HG03175 (cell line): ENCODE measurements at regions not wholly inside any gene's neighbourhood (a gene's known extent, or its start where the extent isn't known, plus 50 kb on each side); places are given as distances from the start of the nearest gene placed in this dataset.
A peak's percentile ranks its signal among the peaks of the same experiment; 100 is the strongest.
"Not testable (repeated sequence)": the region's sequence is repeated elsewhere in the genome, so short reads cannot be mapped to it uniquely, and the experiment has no call there.

ENCODE experiments used
- ATAC-seq: cut with Tn5 transposase; IDR thresholded peaks from one replicate; pipeline ENCODE4 v1.9.1; 2021; ENCODE audit warnings: mild to moderate bottlenecking, moderate library complexity; ENCODE audit not compliant: unreplicated experiment

GRCh38 chr3:147240581-147240980 is 165.8 kb downstream of the ZIC4 start:
- no peak for ATAC-seq

DNA sequence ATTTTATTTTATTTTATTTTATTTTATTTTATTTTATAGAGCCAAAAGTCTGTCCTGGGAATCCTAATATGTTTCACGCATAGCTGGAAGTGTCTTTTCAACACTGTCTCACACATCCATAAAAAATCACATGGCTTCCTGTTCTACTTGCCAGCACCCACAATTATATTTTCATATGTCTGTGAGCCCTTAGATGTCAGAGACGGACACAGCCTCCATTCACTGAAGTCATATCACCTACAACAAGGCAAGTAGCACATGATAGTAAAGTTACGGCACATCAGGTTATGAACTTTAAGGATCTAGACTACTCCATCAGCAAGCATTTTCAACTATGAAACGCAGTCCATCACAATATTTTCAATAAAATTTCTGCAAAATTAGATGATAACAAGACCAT is 168.4 kb downstream of the ZIC4 start:
- ATAC-seq = no peak

- ATAC-seq = not testable (repeated sequence)
Measured at GRCh38 chr3:147231980-147232379, 174.4 kb downstream of the ZIC4 start.

DNA sequence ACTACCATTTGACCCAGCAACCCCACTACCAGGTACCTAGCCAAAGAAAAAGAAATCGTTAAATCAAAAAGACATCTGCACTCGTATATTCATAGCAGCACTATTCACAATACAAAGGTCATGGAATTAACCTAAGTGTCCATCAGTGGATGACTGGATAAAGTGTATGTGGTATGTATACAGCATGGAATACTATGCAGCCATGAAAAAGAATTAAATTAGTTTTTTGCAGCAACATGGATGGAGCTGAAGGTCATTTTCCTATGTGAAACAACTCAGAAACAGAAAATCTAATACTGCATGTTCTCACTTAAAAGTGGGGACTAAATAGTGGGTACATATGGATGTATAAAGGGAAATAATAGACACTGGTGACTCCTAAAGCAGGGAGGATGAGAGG is 175.2 kb downstream of the ZIC4 start:
- ATAC-seq = no peak

- ATAC-seq = no peak
Measured at GRCh38 chr3:147222291-147222690, 184.1 kb downstream of the ZIC4 start.

DNA sequence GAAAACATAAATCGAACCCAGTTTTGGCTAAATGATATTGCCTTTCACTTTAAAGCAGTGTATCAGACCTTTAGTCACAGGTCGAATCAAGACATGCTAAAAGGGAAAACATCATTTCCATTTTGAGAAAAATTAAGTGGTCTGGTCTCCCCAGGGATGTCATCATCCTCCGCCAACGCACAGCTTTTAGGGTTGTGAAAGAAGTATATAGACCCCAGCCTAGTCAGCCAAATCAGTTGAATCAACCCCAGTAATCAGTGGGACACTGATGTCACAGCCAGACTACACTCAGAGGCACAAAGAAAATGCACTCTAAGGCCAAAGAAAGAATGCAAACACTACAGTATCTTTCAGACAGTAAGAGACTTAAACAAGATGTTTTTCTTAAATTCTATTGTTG is 187.4 kb downstream of the ZIC4 start:
- ATAC-seq = no peak

DNA sequence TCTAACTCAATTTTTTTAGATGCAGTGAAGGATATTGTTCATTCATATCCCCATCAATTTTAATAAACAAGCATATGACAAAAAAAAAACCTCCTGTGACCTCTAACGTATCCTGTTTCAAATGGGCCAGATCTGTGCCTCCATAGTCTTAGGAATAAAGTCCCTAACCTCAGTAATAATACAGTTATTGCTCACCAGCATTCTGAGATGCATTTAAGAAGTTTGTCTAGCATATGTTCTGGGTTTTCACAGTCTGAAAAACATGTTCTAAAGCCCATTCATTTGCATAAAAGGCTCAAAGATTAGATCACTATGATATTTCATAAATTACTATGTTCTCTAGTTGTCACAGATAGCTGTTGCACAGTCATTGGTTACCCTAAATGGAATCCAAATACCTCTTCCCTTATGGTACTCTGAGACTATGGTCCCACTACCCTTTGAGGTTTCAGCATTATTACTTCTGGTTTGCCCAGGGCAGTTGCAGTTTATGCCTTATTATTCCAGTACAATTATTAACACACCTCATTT is 190.1 kb downstream of the ZIC4 start:
- no peak for ATAC-seq

GRCh38 chr3:147215660-147216059 is 190.7 kb downstream of the ZIC4 start:
- ATAC-seq = no peak

DNA sequence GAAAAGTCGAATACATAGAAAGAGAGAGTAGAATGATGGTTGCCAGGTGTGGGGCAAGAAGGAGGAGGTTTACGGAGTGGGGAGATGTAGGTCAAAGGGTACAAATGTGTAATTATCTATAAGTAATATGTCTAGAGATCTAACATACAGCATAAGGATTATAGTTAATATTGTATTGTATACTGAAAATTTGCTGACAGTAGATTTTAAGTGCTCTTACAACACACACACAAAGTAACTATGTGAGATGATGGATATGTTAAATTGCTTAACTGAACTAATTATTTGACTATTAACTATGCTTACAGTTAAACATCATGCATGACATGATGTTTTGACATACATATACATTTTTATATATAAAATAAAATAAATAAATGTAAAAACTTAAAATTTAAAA is 192.7 kb downstream of the ZIC4 start:
- ATAC-seq = no peak

GRCh38 chr3:147210676-147211075 is 195.7 kb downstream of the ZIC4 start:
- ATAC-seq = no peak

DNA sequence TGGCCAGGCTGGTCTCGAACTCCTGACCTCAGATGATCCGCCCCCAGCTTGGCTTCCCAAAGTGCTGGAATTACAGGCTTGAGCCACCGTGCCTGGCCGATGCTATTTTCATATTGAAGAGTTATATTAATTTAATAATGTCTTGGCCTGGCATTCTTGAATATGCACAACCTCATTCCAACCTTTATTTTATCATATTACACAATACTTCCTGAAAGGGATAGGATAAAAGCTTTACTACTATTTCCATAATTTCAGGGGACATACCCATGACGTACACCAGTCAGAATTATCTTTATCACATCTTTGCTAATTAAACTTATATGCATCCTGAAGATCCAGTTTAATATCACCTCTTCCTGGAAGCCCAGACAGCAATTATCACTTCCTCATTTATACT is 205.3 kb downstream of the ZIC4 start:
- no peak for ATAC-seq

DNA sequence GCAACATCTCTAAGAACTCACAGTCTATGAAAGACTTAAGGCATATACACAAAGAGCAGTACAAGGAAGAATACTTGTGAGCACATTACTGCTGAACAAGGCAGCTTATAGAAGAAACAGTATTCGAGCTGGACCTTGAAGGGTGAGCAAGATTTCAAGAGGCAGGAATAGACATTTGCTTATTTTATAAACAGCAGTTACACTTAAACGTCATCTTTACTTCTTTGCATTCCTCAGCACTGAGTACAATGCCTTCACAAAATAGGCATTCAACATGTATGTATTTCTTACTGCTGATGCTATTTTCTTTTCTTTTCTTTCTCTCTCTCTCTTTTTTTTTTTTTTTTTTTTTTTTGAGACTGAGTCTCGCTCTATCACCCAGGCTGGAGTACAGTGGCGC is 205.8 kb downstream of the ZIC4 start:
- ATAC-seq = no peak

DNA sequence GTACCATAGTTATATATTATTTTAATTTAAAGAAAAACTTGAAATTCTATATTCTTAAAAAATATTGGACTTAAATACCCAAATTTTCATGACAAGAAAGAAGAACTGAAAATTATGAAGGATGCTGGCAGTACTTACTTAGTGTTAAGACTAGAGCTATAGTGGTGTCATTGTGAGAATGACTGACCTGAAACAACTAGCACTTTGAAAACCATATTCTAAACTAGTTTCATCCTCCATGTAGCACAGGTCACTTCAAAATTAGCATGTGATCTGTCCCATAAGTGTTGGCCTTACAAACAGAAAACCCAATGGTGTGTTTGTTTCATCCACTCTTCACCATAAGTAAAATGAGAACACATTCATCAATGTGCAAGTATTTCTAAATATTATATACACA is 208.6 kb downstream of the ZIC4 start:
- ATAC-seq = no peak

DNA sequence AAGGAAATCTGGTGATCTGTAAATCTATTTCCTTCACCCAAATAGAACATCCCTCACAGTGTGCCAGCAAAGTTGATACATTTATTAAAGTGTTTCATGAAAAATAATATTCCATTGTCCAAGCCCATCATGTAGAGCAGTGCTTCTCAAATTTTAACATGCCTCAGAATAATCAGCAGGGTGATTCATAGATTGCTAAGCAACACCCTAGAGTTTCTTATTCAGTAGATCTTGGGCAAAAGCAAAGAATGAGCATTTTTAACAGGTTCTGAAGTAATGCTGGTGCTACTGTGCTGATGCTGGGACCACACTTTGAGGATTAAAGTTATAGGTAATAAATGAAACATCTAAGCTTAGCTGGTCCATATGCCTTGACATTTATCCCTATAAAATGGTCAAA is 210.5 kb downstream of the ZIC4 start:
- ATAC-seq = no peak

- ATAC-seq = peak; percentile 75
Measured at GRCh38 chr3:147191795-147192385, 214.5 kb downstream of the ZIC4 start.

GRCh38 chr3:147189016-147189415 is 217.3 kb downstream of the ZIC4 start:
- ATAC-seq = no peak

- no peak for ATAC-seq
Measured at GRCh38 chr3:147187687-147188086, 218.7 kb downstream of the ZIC4 start.

DNA sequence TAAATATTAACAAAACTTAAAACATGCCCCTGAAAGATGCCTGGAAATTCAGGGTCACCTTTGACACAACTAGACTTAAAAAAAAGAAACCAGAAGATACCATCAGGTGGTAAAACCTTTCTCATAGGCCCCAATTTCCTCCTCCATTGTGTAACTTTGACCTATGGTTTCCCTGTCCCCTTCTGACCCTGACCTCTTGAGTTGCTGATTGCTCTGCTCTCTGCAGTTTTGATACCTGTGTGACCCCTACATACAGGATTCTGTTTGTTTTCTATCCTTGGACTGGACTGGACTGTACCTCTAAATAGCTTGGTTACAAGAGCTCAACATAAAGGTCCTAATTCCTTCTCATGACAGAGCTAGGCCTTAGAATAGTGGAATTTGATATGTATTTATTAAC is 220.6 kb downstream of the ZIC4 start:
- ATAC-seq = no peak

DNA sequence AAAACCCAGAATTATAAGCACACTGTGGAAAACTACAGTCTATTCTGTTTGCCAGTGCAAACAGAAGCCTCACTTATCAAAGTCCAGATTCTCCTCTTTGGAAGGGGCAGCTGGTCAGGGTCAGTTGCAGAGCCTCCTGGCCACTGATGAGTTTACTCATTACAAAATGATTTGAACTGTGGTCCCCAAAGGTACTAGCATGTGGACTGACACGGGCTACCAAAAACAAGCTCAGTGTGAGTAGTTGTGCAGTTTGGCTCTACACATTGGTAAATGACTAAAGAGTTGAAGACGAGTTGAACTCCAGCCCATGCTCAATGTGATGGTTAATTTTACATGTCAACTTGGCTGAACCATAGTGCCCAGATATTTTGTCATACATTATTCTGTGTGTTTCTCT is 221.5 kb downstream of the ZIC4 start:
- no peak for ATAC-seq

DNA sequence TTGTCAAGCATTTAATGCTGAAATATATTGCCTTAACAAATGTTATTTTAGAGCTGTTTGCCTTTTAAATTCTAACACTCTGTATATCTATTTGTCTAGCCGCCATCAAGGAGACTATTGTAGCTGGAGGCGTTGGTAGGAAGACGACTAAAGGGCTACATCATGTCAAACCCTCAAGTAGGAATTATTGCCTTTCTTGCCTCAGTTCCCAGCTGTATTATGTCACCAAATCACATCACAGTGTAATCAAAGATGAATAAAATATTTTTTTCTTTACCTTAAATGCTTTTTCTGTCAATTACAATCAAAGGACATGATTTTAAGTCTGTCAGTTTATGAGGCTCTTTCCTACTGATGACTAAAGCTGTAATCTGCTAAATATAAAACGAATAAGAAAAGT is 233.1 kb downstream of the ZIC4 start:
- no peak for ATAC-seq

DNA sequence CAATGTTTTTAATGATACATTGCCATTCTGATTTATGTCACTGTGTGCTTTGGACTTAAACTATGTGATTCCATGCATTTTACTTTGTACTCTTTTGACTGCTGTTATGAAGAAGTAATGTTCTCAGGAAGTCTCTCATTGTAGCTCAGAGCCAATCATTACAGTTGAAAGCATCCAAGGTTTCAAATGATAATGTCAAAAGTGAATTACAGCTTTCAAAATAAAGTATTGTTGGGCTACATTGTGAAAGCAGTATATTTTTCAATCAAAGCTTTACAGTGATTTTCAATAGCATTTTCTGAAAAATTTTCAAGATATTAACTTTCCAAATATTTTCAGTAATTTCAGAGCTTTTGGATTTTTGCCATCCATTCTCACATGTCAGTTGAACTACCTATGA is 243.6 kb downstream of the ZIC4 start:
- ATAC-seq = no peak

DNA sequence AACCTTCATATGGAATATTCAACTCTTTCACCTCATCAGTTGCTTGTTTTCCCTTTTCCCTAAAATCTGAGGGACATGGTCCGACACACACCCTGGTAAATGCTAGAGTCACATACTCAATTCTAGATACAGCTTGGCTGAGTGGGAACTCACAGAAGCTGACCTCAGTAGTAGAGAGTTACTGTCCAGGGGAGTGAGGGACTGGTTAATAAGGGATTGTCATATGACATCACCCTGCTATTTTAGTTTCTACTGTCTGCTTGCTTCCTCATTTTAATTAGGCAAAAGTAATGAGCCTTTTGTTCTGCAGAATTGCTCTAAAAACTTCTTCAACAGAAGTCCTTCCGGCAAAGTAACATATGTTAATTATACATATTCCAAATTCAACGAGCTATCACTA is 244.5 kb downstream of the ZIC4 start:
- no peak for ATAC-seq

DNA sequence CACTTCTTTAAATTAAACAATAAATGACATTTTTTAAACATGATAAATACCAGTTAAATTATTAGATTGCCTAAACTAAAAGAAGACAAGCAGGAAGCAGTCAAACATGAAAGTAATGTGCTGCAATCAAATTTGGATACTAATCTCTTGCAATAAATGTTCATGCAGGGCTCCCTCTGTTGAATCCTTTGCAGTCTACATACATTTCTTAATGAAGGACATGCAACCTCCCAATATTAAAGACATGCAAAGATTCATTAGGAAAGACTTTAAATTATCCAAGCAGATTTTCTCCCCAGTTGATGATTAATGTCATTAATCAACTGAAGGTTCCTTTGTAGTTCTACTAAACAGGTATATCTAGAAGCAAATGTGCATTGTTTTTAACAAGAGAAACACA is 245.4 kb downstream of the ZIC4 start:
- no peak for ATAC-seq
